Raji (cell line): ENCODE measurements at regions not wholly inside any gene's neighbourhood (a gene's known extent, or its start where the extent isn't known, plus 50 kb on each side); places are given as distances from the start of the nearest gene placed in this dataset.

ENCODE experiments used
- POLR2A ChIP-seq: IDR thresholded peaks from 2 replicates; pipeline ENCODE4 v1.6.1; 2011; ENCODE audit warnings: low read depth, low read length, control low read depth; ENCODE audit not compliant: insufficient read depth

GRCh38 chr4:163923092-163923491, 428.6 kb downstream of the TMA16 start:
- no peak for TF ChIP-seq POLR2A

GRCh38 chr4:163930086-163930485, 435.6 kb downstream of the TMA16 start:
- no peak for TF ChIP-seq POLR2A

- no peak for TF ChIP-seq POLR2A
Observed at GRCh38 chr4:163932504-163932903, 438.0 kb downstream of the TMA16 start.

- no peak for TF ChIP-seq POLR2A
Observed at GRCh38 chr4:163939597-163939996, 445.1 kb downstream of the TMA16 start.

- TF ChIP-seq POLR2A, result no peak
Observed at GRCh38 chr4:163941221-163941905, 446.9 kb downstream of the TMA16 start.

- TF ChIP-seq POLR2A, result no peak
Observed at GRCh38 chr4:163948920-163949455, 454.5 kb downstream of the TMA16 start.

- TF ChIP-seq POLR2A, result no peak
Observed at GRCh38 chr4:163949976-163950601, 455.6 kb downstream of the TMA16 start.

GRCh38 chr4:163955288-163955687, 460.8 kb downstream of the TMA16 start:
- TF ChIP-seq POLR2A, result no peak

- no peak for TF ChIP-seq POLR2A
Observed at GRCh38 chr4:163958751-163959150, 464.3 kb downstream of the TMA16 start.

- no peak for TF ChIP-seq POLR2A
Observed at GRCh38 chr4:163959932-163960331, 465.4 kb downstream of the TMA16 start.

- TF ChIP-seq POLR2A, result no peak
Observed at GRCh38 chr4:163966612-163967011, 472.1 kb downstream of the TMA16 start.

GRCh38 chr4:163967263-163967662, 472.8 kb downstream of the TMA16 start:
- no peak for TF ChIP-seq POLR2A

- no peak for TF ChIP-seq POLR2A
Observed at GRCh38 chr4:163967710-163968109, 473.2 kb downstream of the TMA16 start.

GRCh38 chr4:163969291-163969690, 474.8 kb downstream of the TMA16 start:
- no peak for TF ChIP-seq POLR2A

GRCh38 chr4:163976588-163976987, 482.1 kb downstream of the TMA16 start:
- no peak for TF ChIP-seq POLR2A

GRCh38 chr4:163988391-163988790, 493.9 kb downstream of the TMA16 start:
- TF ChIP-seq POLR2A, result no peak

GRCh38 chr4:163988865-163989264, 494.4 kb downstream of the TMA16 start:
- TF ChIP-seq POLR2A, result no peak

- no peak for TF ChIP-seq POLR2A
Observed at GRCh38 chr4:163991298-163991865, 496.9 kb downstream of the TMA16 start.
